Liver (tissue), 7 donors: ENCODE measurements at regions not wholly inside any gene's neighbourhood (a gene's known extent, or its start where the extent isn't known, plus 50 kb on each side); places are given as distances from the start of the nearest gene placed in this dataset.

Experiments
- DNase-seq: peaks from one replicate; pipeline ENCODE4 v3.0.0-alpha.2; 2017; ENCODE audit warnings: low spot score
- H3K27ac ChIP-seq, 2 donors: one replicate each; pipeline ENCODE4 v1.7.0; 2013; ENCODE audit warnings: inconsistent platforms in 2 of 2, low read length in 2 of 2, control low read depth in 1 of 2, low read depth in 1 of 2, mild to moderate bottlenecking in 1 of 2
- H3K27me3 ChIP-seq, 4 donors: one replicate each; pipeline versions ENCODE4 v1.6.1 to v1.7.0; 2013; ENCODE audit warnings: low read length in 3 of 4, inconsistent platforms in 1 of 4, mild to moderate bottlenecking in 1 of 4, moderate library complexity in 1 of 4; ENCODE audit not compliant: control insufficient read depth in 4 of 4, insufficient read depth in 4 of 4
- H3K36me3 ChIP-seq, 4 donors: one replicate each; pipeline versions ENCODE4 v1.6.1 to v1.7.0; 2013; ENCODE audit warnings: low read length in 3 of 4, mild to moderate bottlenecking in 3 of 4, low read depth in 1 of 4, moderate library complexity in 1 of 4; ENCODE audit not compliant: control insufficient read depth in 4 of 4, insufficient read depth in 3 of 4
- H3K4me1 ChIP-seq, 4 donors: one replicate each; pipeline versions ENCODE4 v1.6.1 to v1.7.0; 2013; ENCODE audit warnings: low read length in 3 of 4, mild to moderate bottlenecking in 3 of 4, moderate library complexity in 1 of 4; ENCODE audit not compliant: control insufficient read depth in 4 of 4, insufficient read depth in 4 of 4
- H3K4me3 ChIP-seq, 3 donors: one replicate each; pipeline versions ENCODE4 v1.6.1 to v1.7.0; 2013; ENCODE audit warnings: low read length in 3 of 3, control low read depth in 1 of 3, low read depth in 1 of 3, mild to moderate bottlenecking in 1 of 3
- H3K9ac ChIP-seq, 2 donors: one replicate each; pipeline ENCODE4 v1.7.0; 2013; ENCODE audit warnings: low read length in 2 of 2, mild to moderate bottlenecking in 2 of 2, moderate library complexity in 2 of 2, control low read depth in 1 of 2, low read depth in 1 of 2
- H3K9me3 ChIP-seq, 4 donors: one replicate each; pipeline versions ENCODE4 v1.6.1 to v1.7.0; 2013; ENCODE audit warnings: low read length in 3 of 4; ENCODE audit not compliant: control insufficient read depth in 4 of 4
- EGR1 ChIP-seq, 2 donors: IDR thresholded peaks; 2 replicates each; pipeline ENCODE4 v1.6.1; 2016 to 2018; ENCODE audit warnings: antibody characterized with exemption in 2 of 2, low read depth in 2 of 2
- FOXA1 ChIP-seq: IDR thresholded peaks from 2 replicates; pipeline ENCODE4 v1.6.1; 2016; ENCODE audit warnings: antibody characterized with exemption
- FOXA2 ChIP-seq: IDR thresholded peaks from 2 replicates; pipeline ENCODE4 v1.6.1; 2016; ENCODE audit warnings: antibody characterized with exemption
- GABPA ChIP-seq, 2 donors: IDR thresholded peaks in 1 of 2; conservative IDR thresholded peaks in 1 of 2; 2 replicates each; pipeline ENCODE4 v1.6.1; 2016; ENCODE audit warnings: antibody characterized with exemption in 2 of 2, mild to moderate bottlenecking in 1 of 2, moderate library complexity in 1 of 2
- HNF4A ChIP-seq, 2 donors: conservative IDR thresholded peaks; 2 replicates each; pipeline ENCODE4 v1.6.1; 2016; ENCODE audit warnings: antibody characterized with exemption in 2 of 2, mild to moderate bottlenecking in 2 of 2
- HNF4G ChIP-seq: IDR thresholded peaks from 2 replicates; pipeline ENCODE4 v1.6.1; 2016; ENCODE audit warnings: antibody characterized with exemption
- JUND ChIP-seq, 2 donors: IDR thresholded peaks; 2 replicates each; pipeline ENCODE4 v1.6.1; 2016; ENCODE audit warnings: antibody characterized with exemption in 2 of 2
- NR2F2 ChIP-seq: IDR thresholded peaks from 2 replicates; pipeline ENCODE4 v1.6.1; 2016; ENCODE audit warnings: antibody characterized with exemption
- RAD21 ChIP-seq, 2 donors: IDR thresholded peaks; 2 replicates each; pipeline ENCODE4 v1.6.1; 2016; ENCODE audit warnings: antibody characterized with exemption in 2 of 2, mild to moderate bottlenecking in 2 of 2
- RXRA ChIP-seq, 2 donors: IDR thresholded peaks; 2 replicates each; pipeline ENCODE4 v1.6.1; 2017 to 2018; ENCODE audit warnings: antibody characterized with exemption in 2 of 2, mild to moderate bottlenecking in 1 of 2
- SP1 ChIP-seq: IDR thresholded peaks from 2 replicates; pipeline ENCODE4 v1.6.1; 2018; ENCODE audit warnings: antibody characterized with exemption, mild to moderate bottlenecking
- TAF1 ChIP-seq: conservative IDR thresholded peaks from 2 replicates; pipeline ENCODE4 v1.6.1; 2016; ENCODE audit warnings: antibody characterized with exemption, mild to moderate bottlenecking
- YY1 ChIP-seq: IDR thresholded peaks from 2 replicates; pipeline ENCODE4 v1.6.1; 2016; ENCODE audit warnings: antibody characterized with exemption, mild to moderate bottlenecking
- TF ChIP-seq, protein P1 (sequence below): fragments of 150-350 bp; IDR thresholded peaks from 2 replicates; pipeline ENCODE4 v1.5.1; 2017; ENCODE audit warnings: improper control_type of control experiment, low read depth, low read length; ENCODE audit not compliant: missing input control
- TF ChIP-seq, protein P2 (sequence below): IDR thresholded peaks from 2 replicates; pipeline ENCODE4 v1.6.1; 2016; ENCODE audit warnings: antibody characterized with exemption
- TF ChIP-seq, protein P3 (sequence below): IDR thresholded peaks from 2 replicates; pipeline ENCODE4 v1.6.1; 2016; ENCODE audit warnings: antibody characterized with exemption
- TF ChIP-seq, protein P4 (sequence below): IDR thresholded peaks from 2 replicates; pipeline ENCODE4 v1.6.1; 2016; ENCODE audit warnings: antibody characterized with exemption
- TF ChIP-seq, protein P5 (sequence below): IDR thresholded peaks from 2 replicates; pipeline ENCODE4 v1.6.1; 2016; ENCODE audit warnings: antibody characterized with exemption, mild to moderate bottlenecking
- donor health status: healthy.
- donor health status: healthy.
- donor health status: healthy.
- donor health status: healthy.

DNA sequence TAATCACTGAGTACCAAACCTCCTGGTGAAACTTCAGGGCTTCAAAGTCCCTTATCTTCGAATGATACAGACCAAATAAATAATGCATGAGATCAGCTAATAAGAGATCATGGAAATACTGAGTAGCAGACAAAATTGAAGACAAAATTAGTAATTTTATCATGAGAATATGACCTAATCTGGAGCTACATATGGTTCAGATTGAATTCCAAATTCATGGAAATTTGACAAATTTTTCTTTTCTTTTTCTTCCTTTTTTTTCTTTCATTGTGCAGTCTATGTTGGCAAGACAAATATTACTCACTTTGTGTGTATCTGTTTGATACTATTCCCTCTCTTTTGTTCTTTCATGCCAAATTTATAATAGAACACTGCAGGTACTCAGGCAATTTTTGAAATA, 218.1 kb upstream of the KCNJ16 start (continued):
- TF ChIP-seq, protein P1, sequence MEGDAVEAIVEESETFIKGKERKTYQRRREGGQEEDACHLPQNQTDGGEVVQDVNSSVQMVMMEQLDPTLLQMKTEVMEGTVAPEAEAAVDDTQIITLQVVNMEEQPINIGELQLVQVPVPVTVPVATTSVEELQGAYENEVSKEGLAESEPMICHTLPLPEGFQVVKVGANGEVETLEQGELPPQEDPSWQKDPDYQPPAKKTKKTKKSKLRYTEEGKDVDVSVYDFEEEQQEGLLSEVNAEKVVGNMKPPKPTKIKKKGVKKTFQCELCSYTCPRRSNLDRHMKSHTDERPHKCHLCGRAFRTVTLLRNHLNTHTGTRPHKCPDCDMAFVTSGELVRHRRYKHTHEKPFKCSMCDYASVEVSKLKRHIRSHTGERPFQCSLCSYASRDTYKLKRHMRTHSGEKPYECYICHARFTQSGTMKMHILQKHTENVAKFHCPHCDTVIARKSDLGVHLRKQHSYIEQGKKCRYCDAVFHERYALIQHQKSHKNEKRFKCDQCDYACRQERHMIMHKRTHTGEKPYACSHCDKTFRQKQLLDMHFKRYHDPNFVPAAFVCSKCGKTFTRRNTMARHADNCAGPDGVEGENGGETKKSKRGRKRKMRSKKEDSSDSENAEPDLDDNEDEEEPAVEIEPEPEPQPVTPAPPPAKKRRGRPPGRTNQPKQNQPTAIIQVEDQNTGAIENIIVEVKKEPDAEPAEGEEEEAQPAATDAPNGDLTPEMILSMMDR = no peak
- TF ChIP-seq YY1 (no peak), EGR1 (IDR thresholded peaks at IDR 0.05; ENCODE audit: low read depth in 2 of 2) (no peak), FOXA1 (no peak), HNF4G (no peak)

DNA sequence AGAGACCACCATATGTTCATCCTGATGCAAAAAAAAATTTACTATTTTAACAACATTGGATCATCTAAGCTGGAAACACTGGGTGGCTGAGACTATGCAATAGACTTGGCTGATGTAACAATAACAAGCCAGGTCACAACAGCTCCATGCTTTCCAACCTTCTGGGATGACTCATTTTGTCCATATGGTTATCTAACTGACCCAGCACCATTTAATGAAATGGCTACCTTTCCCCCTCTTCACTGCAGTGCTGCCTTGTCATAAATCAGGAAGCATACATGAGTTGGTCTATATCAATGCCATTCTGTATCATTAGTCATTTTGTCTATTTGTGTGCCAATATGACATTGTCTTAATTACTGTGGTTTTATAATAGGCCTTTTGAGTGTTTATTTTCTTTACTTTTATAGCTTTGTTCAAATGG, 217.6 kb upstream of the KCNJ16 start:
- H3K36me3 ChIP-seq = no peaks in the 10 kb centered on the region
- TF ChIP-seq, protein P1 = no peak
- TF ChIP-seq YY1 (no peak), FOXA2 (no peak), GABPA (IDR thresholded peaks at IDR 0.05 in 1 of 2, conservative IDR thresholded peaks at IDR 0.05 in 1 of 2) (no peak), HNF4A (conservative IDR thresholded peaks at IDR 0.05) (no peak), SP1 (no peak), JUND (IDR thresholded peaks at IDR 0.05) (no peak), RAD21 (IDR thresholded peaks at IDR 0.05) (no peak), RXRA (IDR thresholded peaks at IDR 0.05) (no peak), EGR1 (IDR thresholded peaks at IDR 0.05; ENCODE audit: low read depth in 2 of 2) (no peak), TAF1 (no peak), NR2F2 (no peak)
- TF ChIP-seq, protein P2, sequence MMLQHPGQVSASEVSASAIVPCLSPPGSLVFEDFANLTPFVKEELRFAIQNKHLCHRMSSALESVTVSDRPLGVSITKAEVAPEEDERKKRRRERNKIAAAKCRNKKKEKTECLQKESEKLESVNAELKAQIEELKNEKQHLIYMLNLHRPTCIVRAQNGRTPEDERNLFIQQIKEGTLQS = no peak
- TF ChIP-seq, protein P3, sequence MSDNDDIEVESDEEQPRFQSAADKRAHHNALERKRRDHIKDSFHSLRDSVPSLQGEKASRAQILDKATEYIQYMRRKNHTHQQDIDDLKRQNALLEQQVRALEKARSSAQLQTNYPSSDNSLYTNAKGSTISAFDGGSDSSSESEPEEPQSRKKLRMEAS = no peak
- TF ChIP-seq, protein P4, sequence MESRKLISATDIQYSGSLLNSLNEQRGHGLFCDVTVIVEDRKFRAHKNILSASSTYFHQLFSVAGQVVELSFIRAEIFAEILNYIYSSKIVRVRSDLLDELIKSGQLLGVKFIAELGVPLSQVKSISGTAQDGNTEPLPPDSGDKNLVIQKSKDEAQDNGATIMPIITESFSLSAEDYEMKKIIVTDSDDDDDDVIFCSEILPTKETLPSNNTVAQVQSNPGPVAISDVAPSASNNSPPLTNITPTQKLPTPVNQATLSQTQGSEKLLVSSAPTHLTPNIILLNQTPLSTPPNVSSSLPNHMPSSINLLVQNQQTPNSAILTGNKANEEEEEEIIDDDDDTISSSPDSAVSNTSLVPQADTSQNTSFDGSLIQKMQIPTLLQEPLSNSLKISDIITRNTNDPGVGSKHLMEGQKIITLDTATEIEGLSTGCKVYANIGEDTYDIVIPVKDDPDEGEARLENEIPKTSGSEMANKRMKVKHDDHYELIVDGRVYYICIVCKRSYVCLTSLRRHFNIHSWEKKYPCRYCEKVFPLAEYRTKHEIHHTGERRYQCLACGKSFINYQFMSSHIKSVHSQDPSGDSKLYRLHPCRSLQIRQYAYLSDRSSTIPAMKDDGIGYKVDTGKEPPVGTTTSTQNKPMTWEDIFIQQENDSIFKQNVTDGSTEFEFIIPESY = no peak
- TF ChIP-seq, protein P5, sequence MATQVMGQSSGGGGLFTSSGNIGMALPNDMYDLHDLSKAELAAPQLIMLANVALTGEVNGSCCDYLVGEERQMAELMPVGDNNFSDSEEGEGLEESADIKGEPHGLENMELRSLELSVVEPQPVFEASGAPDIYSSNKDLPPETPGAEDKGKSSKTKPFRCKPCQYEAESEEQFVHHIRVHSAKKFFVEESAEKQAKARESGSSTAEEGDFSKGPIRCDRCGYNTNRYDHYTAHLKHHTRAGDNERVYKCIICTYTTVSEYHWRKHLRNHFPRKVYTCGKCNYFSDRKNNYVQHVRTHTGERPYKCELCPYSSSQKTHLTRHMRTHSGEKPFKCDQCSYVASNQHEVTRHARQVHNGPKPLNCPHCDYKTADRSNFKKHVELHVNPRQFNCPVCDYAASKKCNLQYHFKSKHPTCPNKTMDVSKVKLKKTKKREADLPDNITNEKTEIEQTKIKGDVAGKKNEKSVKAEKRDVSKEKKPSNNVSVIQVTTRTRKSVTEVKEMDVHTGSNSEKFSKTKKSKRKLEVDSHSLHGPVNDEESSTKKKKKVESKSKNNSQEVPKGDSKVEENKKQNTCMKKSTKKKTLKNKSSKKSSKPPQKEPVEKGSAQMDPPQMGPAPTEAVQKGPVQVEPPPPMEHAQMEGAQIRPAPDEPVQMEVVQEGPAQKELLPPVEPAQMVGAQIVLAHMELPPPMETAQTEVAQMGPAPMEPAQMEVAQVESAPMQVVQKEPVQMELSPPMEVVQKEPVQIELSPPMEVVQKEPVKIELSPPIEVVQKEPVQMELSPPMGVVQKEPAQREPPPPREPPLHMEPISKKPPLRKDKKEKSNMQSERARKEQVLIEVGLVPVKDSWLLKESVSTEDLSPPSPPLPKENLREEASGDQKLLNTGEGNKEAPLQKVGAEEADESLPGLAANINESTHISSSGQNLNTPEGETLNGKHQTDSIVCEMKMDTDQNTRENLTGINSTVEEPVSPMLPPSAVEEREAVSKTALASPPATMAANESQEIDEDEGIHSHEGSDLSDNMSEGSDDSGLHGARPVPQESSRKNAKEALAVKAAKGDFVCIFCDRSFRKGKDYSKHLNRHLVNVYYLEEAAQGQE = no peak
- no peak for DNase-seq
- no peak overlapping the region for H3K4me3 ChIP-seq
- H3K4me1 ChIP-seq = peaks cover 0 to 2% (median under 1%) of the 10 kb centered on the region in 4 donors
- H3K9ac ChIP-seq = no peak overlapping the region
- peaks cover 0 to 2% (median 0%) of the 10 kb centered on the region in 4 donors for H3K27me3 ChIP-seq
- no peaks in the 10 kb centered on the region for H3K9me3 ChIP-seq
- no peak overlapping the region for H3K27ac ChIP-seq
